ENCODE measurements at regions not wholly inside any gene's neighbourhood (a gene's known extent, or its start where the extent isn't known, plus 50 kb on each side); places are given as distances from the start of the nearest gene placed in this dataset.
A peak's percentile ranks its signal among the peaks of the same experiment; 100 is the strongest.
"Not testable (repeated sequence)": the region's sequence is repeated elsewhere in the genome, so short reads cannot be mapped to it uniquely, and the experiment has no call there.

- no peak for DNase-seq (ENCODE audit: low read depth in 4 of 6, low spot score in 6 of 6)
- WGBS (ENCODE audit: insufficient coverage): 92% methylated on average over 8 of the region's 8 CpGs
- Histone ChIP-seq H3K9me3 (ENCODE audit: control insufficient read depth, insufficient read depth, low read length) (no peaks in the 10 kb centered on the region), H3K36me3 (ENCODE audit: control insufficient read depth, insufficient read depth, low read length) (no peaks in the 10 kb centered on the region), H3K27ac (ENCODE audit: low read depth, low read length) (no peak overlapping the region), H3K4me1 (ENCODE audit: control insufficient read depth, insufficient read depth, low read length) (no peaks in the 10 kb centered on the region), H3K27me3 (ENCODE audit: control insufficient read depth, insufficient read depth, low read length) (no peaks in the 10 kb centered on the region), H3K4me3 (ENCODE audit: low read depth, low read length) (no peak overlapping the region)
Measured at GRCh38 chrX:1754077-1754476, 139.2 kb downstream of the ASMT start.

GRCh38 chrX:1763294-1763693 is 148.4 kb downstream of the ASMT start:
- WGBS (ENCODE audit: insufficient coverage): no CpG with 5 or more reads among the region's 5 CpGs
- Histone ChIP-seq H3K27me3 (ENCODE audit: control insufficient read depth, insufficient read depth, low read length) (no peaks in the 10 kb centered on the region), H3K27ac (ENCODE audit: low read depth, low read length) (no peak overlapping the region)

GRCh38 chrX:1764883-1765364 is 150.1 kb downstream of the ASMT start:
- WGBS (ENCODE audit: insufficient coverage): 75% methylated on average over 3 of the region's 19 CpGs

More at GRCh38 chrX:1763294-1763693, 148.4 kb downstream of the ASMT start:
- no peaks in the 10 kb centered on the region for H3K36me3 ChIP-seq (ENCODE audit: control insufficient read depth, insufficient read depth, low read length)
- no peaks in the 10 kb centered on the region for H3K9me3 ChIP-seq (ENCODE audit: control insufficient read depth, insufficient read depth, low read length)
- no peak for DNase-seq (ENCODE audit: low read depth in 4 of 6, low spot score in 6 of 6)
- peaks cover 7% of the 10 kb centered on the region for H3K4me1 ChIP-seq (ENCODE audit: control insufficient read depth, insufficient read depth, low read length)
- no peak overlapping the region for H3K4me3 ChIP-seq (ENCODE audit: low read depth, low read length)

GRCh38 chrX:1767026-1767425 is 152.2 kb downstream of the ASMT start:
- peak in 4 of 6 donors; percentile 45 to 91 (median 64) for DNase-seq (ENCODE audit: low read depth in 4 of 6, low spot score in 6 of 6)
- 55% methylated on average over 4 of the region's 10 CpGs for WGBS (ENCODE audit: insufficient coverage)
- H3K27me3 ChIP-seq (ENCODE audit: control insufficient read depth, insufficient read depth, low read length): no peaks in the 10 kb centered on the region
- no peaks in the 10 kb centered on the region for H3K36me3 ChIP-seq (ENCODE audit: control insufficient read depth, insufficient read depth, low read length)
- no peak overlapping the region for H3K4me3 ChIP-seq (ENCODE audit: low read depth, low read length)
- peaks cover 7% of the 10 kb centered on the region for H3K4me1 ChIP-seq (ENCODE audit: control insufficient read depth, insufficient read depth, low read length)
- H3K9me3 ChIP-seq (ENCODE audit: control insufficient read depth, insufficient read depth, low read length): no peaks in the 10 kb centered on the region
- no peak overlapping the region for H3K27ac ChIP-seq (ENCODE audit: low read depth, low read length)

More at GRCh38 chrX:1764883-1765364, 150.1 kb downstream of the ASMT start:
- not testable (repeated sequence) for H3K27ac ChIP-seq (ENCODE audit: low read depth, low read length); H3K4me3 ChIP-seq (ENCODE audit: low read depth, low read length); H3K9me3 ChIP-seq (ENCODE audit: control insufficient read depth, insufficient read depth, low read length); DNase-seq (ENCODE audit: low read depth in 4 of 6, low spot score in 6 of 6); H3K27me3 ChIP-seq (ENCODE audit: control insufficient read depth, insufficient read depth, low read length); H3K36me3 ChIP-seq (ENCODE audit: control insufficient read depth, insufficient read depth, low read length); H3K4me1 ChIP-seq (ENCODE audit: control insufficient read depth, insufficient read depth, low read length)

- no peak overlapping the region for H3K4me3 ChIP-seq (ENCODE audit: low read depth, low read length)
- DNase-seq (ENCODE audit: low read depth in 4 of 6, low spot score in 6 of 6): no peak
- H3K27ac ChIP-seq (ENCODE audit: low read depth, low read length): no peak overlapping the region
- H3K4me1 ChIP-seq (ENCODE audit: control insufficient read depth, insufficient read depth, low read length): no peaks in the 10 kb centered on the region
- no peaks in the 10 kb centered on the region for H3K9me3 ChIP-seq (ENCODE audit: control insufficient read depth, insufficient read depth, low read length)
- WGBS (ENCODE audit: insufficient coverage): 70% methylated on average over 2 of the region's 4 CpGs
- no peaks in the 10 kb centered on the region for H3K27me3 ChIP-seq (ENCODE audit: control insufficient read depth, insufficient read depth, low read length)
- no peaks in the 10 kb centered on the region for H3K36me3 ChIP-seq (ENCODE audit: control insufficient read depth, insufficient read depth, low read length)
Measured at GRCh38 chrX:1778817-1779216, 164.0 kb downstream of the ASMT start.

GRCh38 chrX:1779626-1780025 is 164.8 kb downstream of the ASMT start:
- no peaks in the 10 kb centered on the region for H3K9me3 ChIP-seq (ENCODE audit: control insufficient read depth, insufficient read depth, low read length)
- H3K4me3 ChIP-seq (ENCODE audit: low read depth, low read length): no peak overlapping the region
- no peaks in the 10 kb centered on the region for H3K4me1 ChIP-seq (ENCODE audit: control insufficient read depth, insufficient read depth, low read length)
- H3K27me3 ChIP-seq (ENCODE audit: control insufficient read depth, insufficient read depth, low read length): no peaks in the 10 kb centered on the region
- H3K36me3 ChIP-seq (ENCODE audit: control insufficient read depth, insufficient read depth, low read length): no peaks in the 10 kb centered on the region
- H3K27ac ChIP-seq (ENCODE audit: low read depth, low read length): no peak overlapping the region
- DNase-seq (ENCODE audit: low read depth in 4 of 6, low spot score in 6 of 6): peak in 1 of 6 donors; percentile 84
- WGBS (ENCODE audit: insufficient coverage): 100% methylated on average over 1 of the region's 6 CpGs

- WGBS (ENCODE audit: insufficient coverage): 61% methylated on average over 9 of the region's 11 CpGs
- no peak overlapping the region for H3K4me3 ChIP-seq (ENCODE audit: low read depth, low read length)
- H3K27ac ChIP-seq (ENCODE audit: low read depth, low read length): no peak overlapping the region
- no peaks in the 10 kb centered on the region for H3K4me1 ChIP-seq (ENCODE audit: control insufficient read depth, insufficient read depth, low read length)
- H3K9me3 ChIP-seq (ENCODE audit: control insufficient read depth, insufficient read depth, low read length): no peaks in the 10 kb centered on the region
- H3K27me3 ChIP-seq (ENCODE audit: control insufficient read depth, insufficient read depth, low read length): no peaks in the 10 kb centered on the region
- DNase-seq (ENCODE audit: low read depth in 4 of 6, low spot score in 6 of 6): peak in 2 of 6 donors; percentile 5 to 62
- H3K36me3 ChIP-seq (ENCODE audit: control insufficient read depth, insufficient read depth, low read length): no peaks in the 10 kb centered on the region
Measured at GRCh38 chrX:1781766-1782165, 166.9 kb downstream of the ASMT start.

- Histone ChIP-seq H3K36me3 (ENCODE audit: control insufficient read depth, insufficient read depth, low read length) (no peaks in the 10 kb centered on the region), H3K27me3 (ENCODE audit: control insufficient read depth, insufficient read depth, low read length) (no peaks in the 10 kb centered on the region), H3K4me3 (ENCODE audit: low read depth, low read length) (no peak overlapping the region), H3K27ac (ENCODE audit: low read depth, low read length) (no peak overlapping the region), H3K9me3 (ENCODE audit: control insufficient read depth, insufficient read depth, low read length) (no peaks in the 10 kb centered on the region), H3K4me1 (ENCODE audit: control insufficient read depth, insufficient read depth, low read length) (no peaks in the 10 kb centered on the region)
- no CpG with 5 or more reads among the region's 3 CpGs for WGBS (ENCODE audit: insufficient coverage)
- DNase-seq (ENCODE audit: low read depth in 4 of 6, low spot score in 6 of 6): no peak
Measured at GRCh38 chrX:1784773-1785172, 169.9 kb downstream of the ASMT start.

- Histone ChIP-seq H3K4me1 (ENCODE audit: control insufficient read depth, insufficient read depth, low read length) (no peaks in the 10 kb centered on the region), H3K4me3 (ENCODE audit: low read depth, low read length) (no peak overlapping the region), H3K27ac (ENCODE audit: low read depth, low read length) (no peak overlapping the region), H3K27me3 (ENCODE audit: control insufficient read depth, insufficient read depth, low read length) (no peaks in the 10 kb centered on the region), H3K36me3 (ENCODE audit: control insufficient read depth, insufficient read depth, low read length) (no peaks in the 10 kb centered on the region), H3K9me3 (ENCODE audit: control insufficient read depth, insufficient read depth, low read length) (no peaks in the 10 kb centered on the region)
- DNase-seq (ENCODE audit: low read depth in 4 of 6, low spot score in 6 of 6): no peak
- WGBS (ENCODE audit: insufficient coverage): 89% methylated on average over 1 of the region's 5 CpGs
Measured at GRCh38 chrX:1788300-1788911, 173.5 kb downstream of the ASMT start.

GRCh38 chrX:1792636-1793035 is 177.8 kb downstream of the ASMT start:
- Histone ChIP-seq H3K27me3 (ENCODE audit: control insufficient read depth, insufficient read depth, low read length) (no peaks in the 10 kb centered on the region), H3K36me3 (ENCODE audit: control insufficient read depth, insufficient read depth, low read length) (no peaks in the 10 kb centered on the region), H3K27ac (ENCODE audit: low read depth, low read length) (no peak overlapping the region), H3K4me3 (ENCODE audit: low read depth, low read length) (no peak overlapping the region), H3K4me1 (ENCODE audit: control insufficient read depth, insufficient read depth, low read length) (no peaks in the 10 kb centered on the region), H3K9me3 (ENCODE audit: control insufficient read depth, insufficient read depth, low read length) (no peaks in the 10 kb centered on the region)
- DNase-seq (ENCODE audit: low read depth in 4 of 6, low spot score in 6 of 6): no peak
- WGBS (ENCODE audit: insufficient coverage): 82% methylated on average over 1 of the region's 1 CpG
